ENCODE measurements at regions not wholly inside any gene's neighbourhood (a gene's known extent, or its start where the extent isn't known, plus 50 kb on each side); places are given as distances from the start of the nearest gene placed in this dataset.

GRCh38 chr4:151983854-151984253 lies 223.0 kb upstream of the GATB start:
- TF ChIP-seq EZH2phosphoT487 (IDR thresholded peaks at IDR 0.05; ENCODE audit: insufficient read depth, low read depth) (no peak), EZH2 (IDR thresholded peaks at IDR 0.05; ENCODE audit: insufficient read depth, poor library complexity, severe bottlenecking) (no peak)

All from GM23248 (cell line).